Heart left ventricle (tissue), 13 donors: ENCODE measurements at regions not wholly inside any gene's neighbourhood (a gene's known extent, or its start where the extent isn't known, plus 50 kb on each side); places are given as distances from the start of the nearest gene placed in this dataset.

Experiments used
- POLR2A ChIP-seq, 2 donors: fragments of 450-650 bp; IDR thresholded peaks; one replicate each; pipeline ENCODE4 v1.6.1; 2017; ENCODE audit warnings: antibody characterized with exemption in 2 of 2, mild to moderate bottlenecking in 2 of 2, moderate library complexity in 2 of 2
- TF ChIP-seq, protein P1 (sequence below), 12 donors: fragments of 200-600 bp; sonication (generic) in 4 of 12; IDR thresholded peaks; one replicate each; pipeline versions ENCODE4 v1.5.0 to v1.8.0; 2018 to 2022; ENCODE audit warnings: antibody characterized with exemption in 12 of 12, mild to moderate bottlenecking in 5 of 12
- donor health status: ischemic (EF 13 %, LVEDD 7.1; RV severe dilation, severe dysfunction).
- donor health status: DM: no; HTN: yes; CAD: no.
- donor health status: DM: no; HTN: no; CAD: no.
- donor health status: ischemic (EF 25% LVEDD 6.9; RV normal size, moderate dysfunction).
- donor health status: ischemic (EF 25% LVEDD 5.7; RV mildly dilated, moderate dysfunction).
- donor health status: ischemic (EF 35%, LVEDD 5.7; RV mildly dilated, moderate dysfunction).
- donor health status: nonischemic (EF 11% LVEDD 7.7; RV severe dilation, severe dysfunction).
- donor health status: DM: yes; HTN: yes; CAD: no.
- donor health status: PGD.
- donor health status: ischemic (EF 29% LVEDD 5.4; RV normal size, mild dysfunction).
- donor health status: nonischemic (EF 23%, LVEDD 6.1; RV moderate dilation, normal function).

DNA sequence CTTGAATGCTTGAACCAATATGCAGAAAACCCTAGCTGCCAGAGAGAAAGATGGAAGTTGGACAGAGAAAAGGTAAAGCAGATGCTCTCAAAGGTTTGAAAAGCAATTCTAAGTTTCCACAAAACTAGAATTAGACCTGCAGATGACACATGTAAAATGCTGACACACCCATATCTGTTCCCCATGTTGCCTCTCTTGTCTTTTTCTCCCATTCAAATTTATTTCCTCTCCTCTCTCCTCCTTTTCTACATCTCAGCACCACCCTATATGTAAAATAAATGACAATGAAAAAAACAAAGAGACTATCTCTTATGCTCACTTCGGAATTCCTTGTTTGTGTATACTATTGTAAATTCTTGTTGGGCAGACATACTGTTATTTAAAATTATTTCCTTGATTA, 75.5 kb upstream of the PLEKHA5 start:
- TF ChIP-seq, protein P1, sequence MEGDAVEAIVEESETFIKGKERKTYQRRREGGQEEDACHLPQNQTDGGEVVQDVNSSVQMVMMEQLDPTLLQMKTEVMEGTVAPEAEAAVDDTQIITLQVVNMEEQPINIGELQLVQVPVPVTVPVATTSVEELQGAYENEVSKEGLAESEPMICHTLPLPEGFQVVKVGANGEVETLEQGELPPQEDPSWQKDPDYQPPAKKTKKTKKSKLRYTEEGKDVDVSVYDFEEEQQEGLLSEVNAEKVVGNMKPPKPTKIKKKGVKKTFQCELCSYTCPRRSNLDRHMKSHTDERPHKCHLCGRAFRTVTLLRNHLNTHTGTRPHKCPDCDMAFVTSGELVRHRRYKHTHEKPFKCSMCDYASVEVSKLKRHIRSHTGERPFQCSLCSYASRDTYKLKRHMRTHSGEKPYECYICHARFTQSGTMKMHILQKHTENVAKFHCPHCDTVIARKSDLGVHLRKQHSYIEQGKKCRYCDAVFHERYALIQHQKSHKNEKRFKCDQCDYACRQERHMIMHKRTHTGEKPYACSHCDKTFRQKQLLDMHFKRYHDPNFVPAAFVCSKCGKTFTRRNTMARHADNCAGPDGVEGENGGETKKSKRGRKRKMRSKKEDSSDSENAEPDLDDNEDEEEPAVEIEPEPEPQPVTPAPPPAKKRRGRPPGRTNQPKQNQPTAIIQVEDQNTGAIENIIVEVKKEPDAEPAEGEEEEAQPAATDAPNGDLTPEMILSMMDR (IDR thresholded peaks at IDR 0.05) = no peak
- no peak for TF ChIP-seq POLR2A (IDR thresholded peaks at IDR 0.05)
